SK-N-MC (cell line): ENCODE measurements at regions not wholly inside any gene's neighbourhood (a gene's known extent, or its start where the extent isn't known, plus 50 kb on each side); places are given as distances from the start of the nearest gene placed in this dataset.

Source experiments
- EZH2 ChIP-seq: fragments of 200-600 bp; sonication (generic); IDR thresholded peaks from one replicate; pipeline ENCODE4 v1.6.1; 2017; ENCODE audit warnings: antibody characterized with exemption
- FOXP2 ChIP-seq: optimal IDR thresholded peaks from 2 replicates; pipeline ENCODE3; 2011; ENCODE audit warnings: mild to moderate bottlenecking, moderate library complexity; ENCODE audit not compliant: insufficient read depth; ENCODE audit errors: extremely low read length, control extremely low read depth
- POLR2AphosphoS5 ChIP-seq: IDR thresholded peaks from 2 replicates; pipeline ENCODE4 v1.6.1; 2012; ENCODE audit warnings: mild to moderate bottlenecking, low read depth, low read length, borderline replicate concordance

DNA sequence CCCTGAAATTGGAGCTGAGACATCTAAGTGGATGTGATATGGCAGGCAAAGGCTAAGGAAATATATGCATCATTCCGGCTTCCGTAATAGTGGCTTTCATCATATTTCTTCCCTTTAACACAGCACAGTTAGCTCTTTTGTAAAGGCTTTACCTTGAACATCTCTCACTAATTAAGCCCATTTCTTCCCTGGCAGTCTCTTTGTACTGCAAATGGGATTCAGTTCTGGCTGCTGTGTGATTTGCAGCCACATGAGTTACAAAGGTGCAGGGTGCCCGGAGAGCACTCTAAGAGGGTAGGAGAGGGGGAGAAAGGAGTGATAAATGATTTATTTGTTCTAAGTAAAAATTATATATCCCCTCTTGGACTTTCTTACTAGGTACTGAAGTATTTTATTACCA is 232.1 kb upstream of the CCDC196 start:
- TF ChIP-seq EZH2 (no peak), POLR2AphosphoS5 (no peak), FOXP2 (no peak)
